MV-4-11 (cell line): ENCODE measurements at regions not wholly inside any gene's neighbourhood (a gene's known extent, or its start where the extent isn't known, plus 50 kb on each side); places are given as distances from the start of the nearest gene placed in this dataset.
A peak's percentile ranks its signal among the peaks of the same experiment; 100 is the strongest.
"Not testable (repeated sequence)": the region's sequence is repeated elsewhere in the genome, so short reads cannot be mapped to it uniquely, and the experiment has no call there.

Experiments
- DNase-seq: peaks from one replicate; lab custom pipeline; 2025; lab: John Stamatoyannopoulos, UW

- DNase-seq, result no peak
These were observed 173.4 kb upstream of the TRIB2 start for GRCh38 chr2:12543076-12543977.

DNA sequence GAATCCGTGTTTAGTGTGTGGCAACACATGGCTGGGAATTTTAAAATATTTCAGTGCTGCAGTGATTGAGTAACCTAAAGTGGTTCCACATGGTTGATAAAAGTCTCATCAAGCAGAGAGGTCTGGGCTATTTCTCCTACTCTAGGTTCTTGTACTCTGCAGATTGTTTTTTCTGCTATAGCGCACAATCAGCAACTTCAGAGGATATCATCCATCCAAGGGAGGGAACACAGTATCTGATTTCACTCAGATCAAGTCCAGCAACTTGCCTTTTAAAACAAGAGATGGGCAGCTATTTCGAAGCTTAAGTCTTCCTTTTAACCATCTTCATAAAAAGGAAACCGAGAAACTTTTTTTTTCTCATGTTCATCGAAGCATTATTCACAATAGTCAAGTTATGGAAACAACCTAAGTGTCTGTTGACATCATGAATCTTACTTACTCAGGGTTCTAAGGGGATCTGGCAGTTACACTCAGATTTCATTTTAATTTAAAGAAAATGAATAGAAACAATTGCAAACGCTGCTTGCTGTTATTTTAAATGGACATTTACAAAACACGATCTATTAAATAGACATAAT, 172.7 kb upstream of the TRIB2 start:
- DNase-seq, result no peak

DNA sequence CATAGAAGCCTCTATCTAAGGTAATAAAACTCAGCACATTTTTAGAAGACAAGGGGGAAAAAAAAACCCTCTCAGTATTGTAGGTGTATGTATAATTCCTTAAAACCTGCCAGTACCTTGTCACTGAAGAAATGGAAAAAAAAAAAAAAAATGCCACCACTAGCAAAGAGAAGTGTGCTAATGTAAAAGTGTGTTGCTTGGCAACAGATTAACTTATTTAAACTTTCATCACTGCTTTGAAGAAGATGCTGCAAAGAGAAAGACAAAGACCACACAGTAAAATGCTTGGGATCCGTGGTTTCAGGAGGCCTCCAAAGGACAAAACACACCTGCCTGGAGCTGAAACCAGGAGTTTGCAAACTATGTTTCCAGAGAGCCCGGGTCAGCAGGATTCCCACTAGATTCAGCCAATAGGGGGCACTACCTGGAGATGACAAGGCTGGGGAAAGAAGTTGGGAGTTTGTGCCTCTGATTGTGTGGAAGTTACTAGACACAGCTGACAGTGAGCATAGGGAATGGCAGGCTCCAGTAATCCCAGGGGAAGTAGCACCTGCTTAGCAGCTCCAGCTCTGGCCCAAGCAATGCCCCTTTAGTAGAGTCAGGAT, 169.1 kb upstream of the TRIB2 start:
- no peak for DNase-seq

DNA sequence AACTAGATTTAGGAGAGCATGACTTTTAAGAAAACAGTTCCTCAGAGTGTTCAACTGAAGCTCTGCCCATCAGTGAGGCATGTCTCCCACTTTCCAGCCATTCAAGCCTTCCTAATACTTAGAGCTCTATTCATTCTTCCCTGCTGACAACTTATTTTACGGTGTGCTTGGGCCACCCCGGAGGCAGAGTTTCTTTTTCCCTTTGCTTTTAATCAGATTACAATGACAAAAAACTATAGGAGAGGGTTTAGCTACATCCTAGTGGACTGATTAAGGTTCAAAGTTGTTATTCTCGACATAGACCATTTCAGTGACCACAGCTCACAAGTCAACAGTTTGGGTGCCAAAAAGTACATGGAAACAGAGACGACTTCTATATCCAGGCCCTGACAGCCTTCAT, 167.8 kb upstream of the TRIB2 start:
- DNase-seq, result no peak

GRCh38 chr2:12549641-12550040, 167.1 kb upstream of the TRIB2 start:
- DNase-seq, result no peak

DNA sequence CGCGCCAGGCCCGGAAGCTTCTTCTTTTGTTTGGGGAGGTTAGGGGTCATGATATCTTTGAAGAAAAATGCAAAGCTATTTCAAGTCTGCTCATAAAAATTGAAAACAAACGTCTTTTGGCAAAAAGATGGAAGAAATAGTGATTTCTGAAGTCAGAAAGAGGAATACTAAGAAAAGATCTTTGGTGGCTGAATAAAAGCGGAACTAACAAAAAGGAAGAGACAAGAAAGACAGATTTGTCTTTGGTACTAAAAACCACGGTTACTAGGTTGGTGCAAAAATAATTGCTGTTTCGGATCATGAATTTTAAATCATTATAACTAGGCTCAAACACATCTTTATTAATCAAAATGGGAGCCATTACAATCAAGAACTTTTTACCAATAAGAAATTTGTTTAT, 164.6 kb upstream of the TRIB2 start:
- peak; percentile 77 for DNase-seq

DNA sequence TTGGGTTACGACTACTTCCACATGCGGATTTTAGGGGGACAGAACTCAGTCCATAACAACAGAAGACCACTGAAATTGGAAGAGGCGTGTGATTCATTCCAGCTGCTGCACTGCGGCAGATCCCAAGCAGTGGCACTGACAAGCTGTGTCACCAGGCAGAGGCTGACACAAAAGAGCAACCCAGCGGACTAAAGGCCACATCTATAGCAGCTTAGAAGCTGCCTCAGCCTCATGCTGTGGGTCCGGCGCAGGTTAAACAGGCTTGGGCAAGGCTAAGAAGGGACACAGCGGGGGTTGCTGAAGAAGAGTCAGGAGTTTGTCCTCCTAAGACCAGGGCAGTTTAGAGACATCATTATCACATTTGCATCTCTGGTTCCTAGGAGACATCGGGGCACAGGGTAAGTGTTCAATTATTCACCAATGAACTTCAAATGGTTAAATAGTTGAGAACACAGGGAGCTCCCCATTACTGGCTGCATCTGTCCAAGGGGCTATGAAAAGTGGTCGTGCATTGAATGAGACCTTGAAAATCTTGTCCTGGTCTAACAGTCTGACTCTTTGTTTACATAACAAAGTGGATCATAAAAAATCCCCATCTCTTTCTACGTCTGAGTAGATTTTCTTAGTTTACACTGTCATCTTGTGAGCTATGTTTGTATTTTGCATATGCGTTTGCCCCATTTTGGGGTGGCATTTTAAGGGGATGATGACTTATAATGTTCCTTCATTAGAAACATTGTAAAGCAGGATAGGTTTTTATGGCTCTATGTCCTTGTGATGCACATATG, 162.3 kb upstream of the TRIB2 start:
- no peak for DNase-seq

DNA sequence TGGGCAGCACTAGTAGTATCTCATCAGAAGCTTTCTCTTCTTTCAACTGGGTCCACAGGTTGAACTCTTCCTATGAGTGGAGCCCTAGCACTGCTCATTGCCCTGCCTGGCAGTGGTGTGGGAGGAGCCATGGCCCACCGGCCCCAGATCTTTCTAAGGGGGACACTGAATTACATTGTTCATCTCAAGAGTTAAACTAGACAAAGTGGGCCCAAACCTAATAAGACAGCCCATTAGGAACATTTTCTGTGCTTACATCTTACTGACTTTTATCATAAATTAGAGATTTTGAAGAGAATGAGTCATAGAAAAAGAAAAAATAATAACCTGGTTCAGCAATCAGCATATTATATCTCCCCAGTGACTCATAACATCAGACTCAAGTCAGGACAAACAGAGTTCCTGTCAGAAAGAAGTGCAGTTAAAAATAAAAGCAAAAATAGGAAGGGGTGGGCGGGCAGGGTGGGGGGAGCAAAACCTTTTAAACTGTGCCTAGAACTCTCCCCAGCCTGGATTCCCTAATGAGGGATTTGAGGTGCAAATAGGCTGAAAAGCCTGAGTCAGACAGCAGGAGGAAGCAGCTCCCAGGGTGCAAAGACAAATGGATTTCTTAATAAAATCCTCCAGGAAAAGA, 161.6 kb upstream of the TRIB2 start:
- no peak for DNase-seq

DNA sequence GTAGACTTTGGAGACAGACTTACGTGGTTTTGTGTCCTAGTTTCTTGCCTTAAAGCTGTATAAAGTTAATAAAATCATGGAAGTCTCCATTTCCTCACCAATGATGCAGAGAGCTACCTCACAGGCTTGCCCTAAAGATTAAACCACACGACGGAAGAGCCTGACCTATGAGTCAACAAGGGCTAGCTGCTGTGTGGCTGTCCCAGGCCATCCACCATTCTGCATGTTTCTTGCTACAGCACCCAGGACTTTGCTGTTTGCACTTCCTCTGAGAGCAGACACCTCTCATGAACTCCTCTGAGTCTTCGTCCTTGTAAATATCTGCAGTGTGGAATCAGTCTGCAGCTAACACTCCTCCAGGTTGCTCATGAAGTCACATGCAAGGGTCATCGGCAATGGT, 160.0 kb upstream of the TRIB2 start:
- DNase-seq, result peak; percentile 74

- DNase-seq, result no peak
These were observed 159.0 kb upstream of the TRIB2 start for GRCh38 chr2:12557688-12558087.

DNA sequence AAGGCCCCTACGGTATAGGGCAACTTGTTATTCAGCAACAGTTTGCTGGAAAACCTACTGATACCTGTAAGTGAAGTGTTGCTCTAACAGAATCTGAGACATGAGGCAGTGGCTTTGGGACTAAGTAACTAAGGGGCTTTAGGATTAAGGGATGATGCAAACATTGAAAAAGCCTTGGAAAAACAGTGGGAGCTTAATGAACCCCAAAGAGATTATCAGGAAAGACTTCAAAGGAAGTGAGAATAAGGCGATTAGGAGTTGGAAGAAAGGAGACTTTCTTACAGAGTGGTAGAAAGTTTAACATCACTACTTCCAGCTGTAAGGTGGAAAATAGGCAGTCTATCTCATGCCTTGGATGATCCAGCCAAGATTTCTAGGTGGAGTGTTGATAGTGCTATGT, 158.2 kb upstream of the TRIB2 start:
- DNase-seq, result no peak

DNA sequence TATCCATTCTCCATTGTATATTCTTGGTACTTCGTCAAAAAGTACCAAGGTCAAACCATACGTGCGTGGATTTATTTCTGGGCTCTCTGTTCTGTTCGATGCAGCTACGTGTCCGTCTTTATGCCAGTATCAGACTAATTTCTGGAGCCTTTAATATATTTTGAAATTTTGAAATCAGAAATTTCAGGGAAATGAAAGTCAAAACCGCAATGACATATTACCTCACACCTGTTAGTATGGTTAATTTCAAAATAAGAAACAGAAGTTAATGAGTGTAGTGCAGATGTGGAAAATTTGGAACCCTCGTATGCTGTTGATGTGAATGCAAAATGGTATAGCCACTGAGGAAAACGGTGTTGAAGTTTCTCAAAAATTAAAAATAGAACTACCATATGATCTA, 156.1 kb upstream of the TRIB2 start:
- no peak for DNase-seq

GRCh38 chr2:12567411-12567810, 149.3 kb upstream of the TRIB2 start:
- no peak for DNase-seq

DNA sequence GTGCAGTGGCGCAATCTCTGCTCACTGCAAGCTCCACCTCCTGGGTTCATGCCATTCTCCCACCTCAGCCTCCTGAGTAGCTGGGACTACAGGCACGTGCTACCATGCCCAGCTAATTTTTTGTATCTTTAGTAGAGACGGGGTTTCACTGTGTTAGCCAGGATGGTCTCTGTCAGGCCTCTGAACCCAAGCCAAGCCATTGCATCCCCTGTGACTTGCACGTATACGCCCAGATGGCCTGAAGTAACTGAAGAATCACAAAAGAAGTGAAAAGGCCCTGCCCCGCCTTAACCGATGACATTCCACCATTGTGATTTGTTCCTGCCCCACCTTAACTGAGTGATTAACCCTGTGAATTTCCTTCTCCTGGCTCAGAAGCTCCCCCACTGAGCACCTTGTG, 147.2 kb upstream of the TRIB2 start:
- DNase-seq, result not testable (repeated sequence)

- not testable (repeated sequence) for DNase-seq
These were observed 146.8 kb upstream of the TRIB2 start for GRCh38 chr2:12569929-12570328.

- DNase-seq, result no peak
These were observed 139.6 kb upstream of the TRIB2 start for GRCh38 chr2:12577091-12577490.

DNA sequence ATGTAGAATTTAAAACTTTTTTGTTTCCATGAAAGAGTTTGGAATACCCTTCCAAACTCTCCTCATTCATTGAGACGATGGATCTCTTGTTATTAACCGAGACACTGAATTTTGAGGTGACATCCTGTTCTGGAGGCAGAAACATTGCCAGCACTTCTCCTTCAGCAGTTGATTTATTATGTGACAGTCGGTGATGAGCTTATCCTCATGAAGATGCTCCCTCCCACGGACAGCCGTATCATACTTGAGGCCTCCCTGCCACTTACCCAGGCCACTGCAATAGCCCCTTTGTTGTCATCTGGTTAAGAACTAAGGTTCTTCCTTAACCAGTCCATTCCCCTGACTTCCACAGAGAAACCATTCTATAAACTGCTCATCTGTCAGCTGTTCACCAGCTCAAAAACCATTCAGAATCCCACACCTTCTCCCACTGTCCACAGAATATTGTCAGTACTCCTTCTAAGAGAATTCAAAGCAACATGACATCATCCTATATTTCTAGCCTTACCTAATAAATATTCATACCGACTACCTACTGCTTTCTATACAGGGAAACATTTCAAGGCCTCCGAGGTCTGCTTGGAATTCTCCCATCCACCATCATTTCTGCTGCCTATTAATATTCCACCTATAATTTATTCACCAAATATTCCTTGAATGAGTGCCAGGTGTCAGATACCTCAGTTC, 139.0 kb upstream of the TRIB2 start:
- DNase-seq, result no peak

GRCh38 chr2:12579018-12579417, 137.7 kb upstream of the TRIB2 start:
- DNase-seq, result no peak

- DNase-seq, result no peak
These were observed 132.4 kb upstream of the TRIB2 start for GRCh38 chr2:12584338-12584737.

DNA sequence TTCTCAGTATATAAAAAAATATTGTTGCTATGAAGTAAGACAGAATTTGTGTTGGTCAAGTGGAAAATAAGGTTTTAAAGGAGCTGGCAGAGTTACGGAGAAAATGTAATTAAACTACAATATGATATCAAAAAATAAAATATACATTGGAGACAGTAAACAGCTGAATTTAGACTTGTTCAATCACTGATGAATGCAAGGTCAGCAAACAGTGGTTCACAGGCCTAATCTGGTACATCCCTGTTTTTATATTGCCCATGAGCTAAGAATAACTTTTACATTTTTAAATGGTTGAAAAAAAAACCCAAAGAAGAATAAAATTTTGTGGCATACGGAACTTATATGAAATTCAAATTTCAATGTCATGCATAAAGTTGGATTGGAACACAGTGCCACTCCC, 131.0 kb upstream of the TRIB2 start:
- no peak for DNase-seq

DNA sequence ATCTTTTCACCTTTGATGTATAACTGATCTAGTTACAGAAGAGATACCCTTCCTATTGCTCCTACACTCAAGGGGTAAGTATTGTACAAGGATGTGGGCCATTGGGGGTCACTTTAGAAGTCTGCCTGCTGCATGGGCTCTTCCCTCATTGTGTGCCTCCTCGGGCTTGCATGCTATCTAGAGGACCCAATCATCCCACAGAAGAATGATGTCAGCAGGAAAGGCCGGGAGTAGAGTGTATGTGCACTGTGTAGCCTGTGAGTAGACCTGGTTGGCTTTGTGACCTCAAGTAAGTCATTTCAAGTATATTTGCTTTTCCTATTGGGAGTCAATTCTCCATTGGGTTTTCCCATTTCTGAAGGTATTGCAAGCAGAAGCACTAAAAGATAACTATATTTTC, 129.5 kb upstream of the TRIB2 start:
- no peak for DNase-seq
